Keratinocyte (primary cell): ENCODE measurements at regions not wholly inside any gene's neighbourhood (a gene's known extent, or its start where the extent isn't known, plus 50 kb on each side); places are given as distances from the start of the nearest gene placed in this dataset.

Experiments
- DNase-seq: peaks from one replicate; pipeline ENCODE4 v3.0.0-alpha.2; 2011; ENCODE audit warnings: low read depth, missing footprints, low spot score
- FAIRE-seq: peaks from 2 replicates; lab custom pipeline; 2011; peaks lifted over from hg19 to GRCh38; lab: Jason Lieb, UNC
- H2AFZ ChIP-seq: 2 replicates; pipeline ENCODE4 v1.6.0; 2012; ENCODE audit warnings: low read length, control low read depth, inconsistent platforms; ENCODE audit not compliant: control insufficient read depth
- H3K27ac ChIP-seq: 2 replicates; pipeline ENCODE4 v1.5.1; 2011; ENCODE audit warnings: low read length; ENCODE audit not compliant: control insufficient read depth, insufficient read depth
- H3K27me3 ChIP-seq: 3 replicates; pipeline ENCODE4 v1.6.0; 2011; ENCODE audit warnings: low read length; ENCODE audit not compliant: control insufficient read depth, insufficient read depth; ENCODE audit errors: extremely low read depth
- H3K36me3 ChIP-seq, 2 experiments: 2 replicates in 1 of 2; 3 replicates in 1 of 2; pipeline ENCODE4 v1.5.1; 2011; ENCODE audit warnings: low read length in 2 of 2, mild to moderate bottlenecking in 1 of 2; ENCODE audit not compliant: control insufficient read depth in 2 of 2, insufficient read depth in 2 of 2; ENCODE audit errors: extremely low read depth in 1 of 2
- H3K4me1 ChIP-seq: 3 replicates; pipeline ENCODE4 v1.5.1; 2011; ENCODE audit warnings: low read length; ENCODE audit not compliant: control insufficient read depth, insufficient read depth; ENCODE audit errors: extremely low read depth
- H3K4me2 ChIP-seq: 3 replicates; pipeline ENCODE4 v1.6.0; 2011; ENCODE audit warnings: low read depth, low read length; ENCODE audit not compliant: control insufficient read depth, insufficient read depth; ENCODE audit errors: extremely low read depth
- H3K4me3 ChIP-seq, 3 experiments: fragments of 200-600 bp in 1 of 3; sonication (generic) in 1 of 3; 2 replicates in 2 of 3; 3 replicates in 1 of 3; pipeline ENCODE4 v1.5.1; 2011 to 2016; ENCODE audit warnings: low read length in 3 of 3, mild to moderate bottlenecking in 3 of 3, control low read depth in 2 of 3, inconsistent platforms in 1 of 3, low read depth in 1 of 3, mixed read lengths in 1 of 3, mixed run types in 1 of 3, moderate library complexity in 1 of 3; ENCODE audit not compliant: control insufficient read depth in 2 of 3, insufficient read depth in 2 of 3; ENCODE audit errors: extremely low read depth in 1 of 3
- H3K79me2 ChIP-seq: 2 replicates; pipeline ENCODE4 v1.6.0; 2012; ENCODE audit warnings: low read length; ENCODE audit not compliant: control insufficient read depth, insufficient read depth
- H3K9ac ChIP-seq: 3 replicates; pipeline ENCODE4 v1.6.0; 2011; ENCODE audit warnings: low read length; ENCODE audit not compliant: control insufficient read depth, insufficient read depth; ENCODE audit errors: extremely low read depth
- H3K9me1 ChIP-seq: 3 replicates; pipeline ENCODE4 v1.6.0; 2011; ENCODE audit warnings: low read length; ENCODE audit not compliant: control insufficient read depth, insufficient read depth; ENCODE audit errors: extremely low read depth
- H3K9me3 ChIP-seq: 2 replicates; pipeline ENCODE4 v1.5.1; 2012; ENCODE audit warnings: low read depth, low read length; ENCODE audit not compliant: control insufficient read depth
- H4K20me1 ChIP-seq: 3 replicates; pipeline ENCODE4 v1.6.0; 2011; ENCODE audit warnings: low read length; ENCODE audit not compliant: control insufficient read depth, insufficient read depth; ENCODE audit errors: extremely low read depth
- CTCF ChIP-seq, 3 experiments: IDR thresholded peaks in 1 of 3; conservative IDR thresholded peaks in 1 of 3; optimal IDR thresholded peaks in 1 of 3; 2 replicates in 2 of 3; 3 replicates in 1 of 3; pipeline versions ENCODE3 to v1.5.1; 2011; ENCODE audit warnings: low read length in 3 of 3, mild to moderate bottlenecking in 3 of 3, moderate library complexity in 2 of 3, control low read depth in 1 of 3, inconsistent platforms in 1 of 3; ENCODE audit not compliant: insufficient read depth in 2 of 3; ENCODE audit errors: extremely low read depth in 1 of 3
- EZH2 ChIP-seq: IDR thresholded peaks from one replicate; pipeline ENCODE4 v1.6.1; 2012; ENCODE audit warnings: inconsistent platforms, mild to moderate bottlenecking, low read length, moderate library complexity
- dilution Hi-C: fragments of 300-500 bp; cut with MboI; formaldehyde crosslinking; loops from one replicate; pipeline ENCODE4 v1.7.0; 2020; ENCODE audit warnings: low sequenced_read_pairs; ENCODE audit not compliant: extremely low pct_ligation_motif_present

- no peaks in the 10 kb centered on the region for H3K36me3 ChIP-seq
- H3K4me2 ChIP-seq: no peak overlapping the region
- no peak for TF ChIP-seq EZH2
- no peak for TF ChIP-seq CTCF (optimal IDR thresholded peaks at IDR 0.05 in 1 of 3, IDR thresholded peaks at IDR 0.05 in 1 of 3, conservative IDR thresholded peaks at IDR 0.05 in 1 of 3; ENCODE audit: extremely low read depth in 1 of 3, insufficient read depth in 2 of 3, low read length in 3 of 3)
- H3K9me3 ChIP-seq: peaks cover 2% of the 10 kb centered on the region
- H3K27ac ChIP-seq: no peak overlapping the region
- no peak for FAIRE-seq
- no peaks in the 10 kb centered on the region for H3K4me1 ChIP-seq
- H3K9ac ChIP-seq: no peak overlapping the region
- H3K27me3 ChIP-seq: no peaks in the 10 kb centered on the region
- no peak overlapping the region for H2AFZ ChIP-seq
- H3K79me2 ChIP-seq: no peaks in the 10 kb centered on the region
- dilution Hi-C loops: no loop called here
- no peaks in the 10 kb centered on the region for H4K20me1 ChIP-seq
- no peaks in the 10 kb centered on the region for H3K9me1 ChIP-seq
- no peak for DNase-seq
- no peak overlapping the region for H3K4me3 ChIP-seq
These were observed 780.9 kb upstream of the POM121L12 start for GRCh38 chr7:52254396-52255010.

- DNase-seq (no peak), FAIRE-seq (no peak)
- Histone ChIP-seq H3K9me1 (no peaks in the 10 kb centered on the region), H3K36me3 (no peaks in the 10 kb centered on the region), H2AFZ (no peak overlapping the region), H3K27me3 (no peaks in the 10 kb centered on the region), H3K4me1 (no peaks in the 10 kb centered on the region), H3K9me3 (peaks cover 2% of the 10 kb centered on the region), H3K27ac (no peak overlapping the region), H4K20me1 (no peaks in the 10 kb centered on the region), H3K79me2 (no peaks in the 10 kb centered on the region), H3K9ac (no peak overlapping the region), H3K4me3 (no peak overlapping the region), H3K4me2 (no peak overlapping the region)
- TF ChIP-seq CTCF (optimal IDR thresholded peaks at IDR 0.05 in 1 of 3, IDR thresholded peaks at IDR 0.05 in 1 of 3, conservative IDR thresholded peaks at IDR 0.05 in 1 of 3; ENCODE audit: extremely low read depth in 1 of 3, insufficient read depth in 2 of 3, low read length in 3 of 3): no peak
- no peak for TF ChIP-seq EZH2
- dilution Hi-C loops: no loop called here
These were observed 781.5 kb upstream of the POM121L12 start for GRCh38 chr7:52253953-52254352.
